Transverse colon (tissue), 4 donors: ENCODE measurements at regions not wholly inside any gene's neighbourhood (a gene's known extent, or its start where the extent isn't known, plus 50 kb on each side); places are given as distances from the start of the nearest gene placed in this dataset.

Experiments used
- POLR2AphosphoS5 ChIP-seq, 3 donors: sonication (generic); formaldehyde crosslinking; IDR thresholded peaks; one replicate each; pipeline ENCODE4 v1.6.1; 2016; ENCODE audit warnings: antibody characterized with exemption in 3 of 3
- TF ChIP-seq, protein P1 (sequence below), 5 experiments: fragments of 200-600 bp in 3 of 5; fragments of 450-650 bp in 2 of 5; sonication (generic) in 3 of 5; IDR thresholded peaks; 1 replicate in 2 of 5; 2 replicates in 3 of 5; pipeline ENCODE4 v1.5.1; 2016 to 2017; ENCODE audit warnings: antibody characterized with exemption in 5 of 5, inconsistent platforms in 3 of 5, mild to moderate bottlenecking in 2 of 5, moderate library complexity in 1 of 5

- TF ChIP-seq, protein P1, sequence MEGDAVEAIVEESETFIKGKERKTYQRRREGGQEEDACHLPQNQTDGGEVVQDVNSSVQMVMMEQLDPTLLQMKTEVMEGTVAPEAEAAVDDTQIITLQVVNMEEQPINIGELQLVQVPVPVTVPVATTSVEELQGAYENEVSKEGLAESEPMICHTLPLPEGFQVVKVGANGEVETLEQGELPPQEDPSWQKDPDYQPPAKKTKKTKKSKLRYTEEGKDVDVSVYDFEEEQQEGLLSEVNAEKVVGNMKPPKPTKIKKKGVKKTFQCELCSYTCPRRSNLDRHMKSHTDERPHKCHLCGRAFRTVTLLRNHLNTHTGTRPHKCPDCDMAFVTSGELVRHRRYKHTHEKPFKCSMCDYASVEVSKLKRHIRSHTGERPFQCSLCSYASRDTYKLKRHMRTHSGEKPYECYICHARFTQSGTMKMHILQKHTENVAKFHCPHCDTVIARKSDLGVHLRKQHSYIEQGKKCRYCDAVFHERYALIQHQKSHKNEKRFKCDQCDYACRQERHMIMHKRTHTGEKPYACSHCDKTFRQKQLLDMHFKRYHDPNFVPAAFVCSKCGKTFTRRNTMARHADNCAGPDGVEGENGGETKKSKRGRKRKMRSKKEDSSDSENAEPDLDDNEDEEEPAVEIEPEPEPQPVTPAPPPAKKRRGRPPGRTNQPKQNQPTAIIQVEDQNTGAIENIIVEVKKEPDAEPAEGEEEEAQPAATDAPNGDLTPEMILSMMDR (IDR thresholded peaks at IDR 0.05) = no peak
- no peak for TF ChIP-seq POLR2AphosphoS5 (IDR thresholded peaks at IDR 0.05)
Observed at GRCh38 chr14:101031721-101032120, 128.2 kb upstream of the RTL1 start.
